SU-DHL-6 (cell line): ENCODE measurements at regions not wholly inside any gene's neighbourhood (a gene's known extent, or its start where the extent isn't known, plus 50 kb on each side); places are given as distances from the start of the nearest gene placed in this dataset.

Source experiments
- EZH2phosphoT487 ChIP-seq: fragments of 200-600 bp; sonication (generic), shearing (Covaris generic); conservative IDR thresholded peaks from 2 replicates; pipeline ENCODE4 v1.6.1; 2018; ENCODE audit warnings: mild to moderate bottlenecking, antibody characterized with exemption, low read length, moderate library complexity, mixed read lengths
- TF ChIP-seq, protein P1 (sequence below): fragments of 200-600 bp; sonication (generic); IDR thresholded peaks from one replicate; pipeline ENCODE4 v1.5.1; 2017; ENCODE audit warnings: antibody characterized with exemption, mild to moderate bottlenecking, low read length, moderate library complexity; ENCODE audit not compliant: insufficient read depth, poor library complexity, severe bottlenecking

DNA sequence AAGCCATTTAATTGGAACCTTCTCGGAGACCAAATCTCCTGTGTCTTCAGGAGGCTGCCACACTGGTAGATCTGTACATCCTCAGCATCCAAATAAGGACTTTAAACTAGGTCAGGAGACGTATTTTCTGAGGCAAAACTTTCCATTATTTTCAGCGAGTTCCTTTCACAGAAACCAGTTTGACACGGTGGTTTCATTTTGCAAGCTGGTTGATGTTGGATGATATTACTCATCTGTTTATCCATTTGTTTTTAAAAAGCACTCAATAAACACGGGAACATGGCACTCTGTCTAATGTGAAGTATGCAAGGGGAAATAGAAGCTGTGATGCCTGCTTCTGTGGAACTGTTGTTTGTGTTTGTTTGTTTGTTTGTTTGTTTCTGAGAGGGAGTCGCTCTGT lies 199.6 kb downstream of the ERCC6L2 start:
- TF ChIP-seq, protein P1, sequence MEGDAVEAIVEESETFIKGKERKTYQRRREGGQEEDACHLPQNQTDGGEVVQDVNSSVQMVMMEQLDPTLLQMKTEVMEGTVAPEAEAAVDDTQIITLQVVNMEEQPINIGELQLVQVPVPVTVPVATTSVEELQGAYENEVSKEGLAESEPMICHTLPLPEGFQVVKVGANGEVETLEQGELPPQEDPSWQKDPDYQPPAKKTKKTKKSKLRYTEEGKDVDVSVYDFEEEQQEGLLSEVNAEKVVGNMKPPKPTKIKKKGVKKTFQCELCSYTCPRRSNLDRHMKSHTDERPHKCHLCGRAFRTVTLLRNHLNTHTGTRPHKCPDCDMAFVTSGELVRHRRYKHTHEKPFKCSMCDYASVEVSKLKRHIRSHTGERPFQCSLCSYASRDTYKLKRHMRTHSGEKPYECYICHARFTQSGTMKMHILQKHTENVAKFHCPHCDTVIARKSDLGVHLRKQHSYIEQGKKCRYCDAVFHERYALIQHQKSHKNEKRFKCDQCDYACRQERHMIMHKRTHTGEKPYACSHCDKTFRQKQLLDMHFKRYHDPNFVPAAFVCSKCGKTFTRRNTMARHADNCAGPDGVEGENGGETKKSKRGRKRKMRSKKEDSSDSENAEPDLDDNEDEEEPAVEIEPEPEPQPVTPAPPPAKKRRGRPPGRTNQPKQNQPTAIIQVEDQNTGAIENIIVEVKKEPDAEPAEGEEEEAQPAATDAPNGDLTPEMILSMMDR: no peak
- TF ChIP-seq EZH2phosphoT487: no peak
